Thyroid gland (tissue), 4 donors: ENCODE measurements at regions not wholly inside any gene's neighbourhood (a gene's known extent, or its start where the extent isn't known, plus 50 kb on each side); places are given as distances from the start of the nearest gene placed in this dataset.

Experiments
- DNase-seq, 2 donors: peaks; one replicate each; pipeline ENCODE4 v3.0.0-alpha.2; 2019
- H3K27ac ChIP-seq, 3 donors: fragments of 200-600 bp; sonication (generic); 1 replicate in 2 of 3; 2 replicates in 1 of 3; pipeline ENCODE4 v1.5.1; 2016 to 2019; ENCODE audit warnings: mild to moderate bottlenecking in 1 of 3, moderate library complexity in 1 of 3
- H3K27me3 ChIP-seq: fragments of 200-600 bp; sonication (generic); one replicate; pipeline ENCODE4 v1.5.1; 2019
- H3K36me3 ChIP-seq, 2 donors: fragments of 200-600 bp; sonication (generic); one replicate each; pipeline ENCODE4 v1.5.1; 2016 to 2019
- H3K4me1 ChIP-seq, 2 donors: fragments of 200-600 bp; sonication (generic); one replicate each; pipeline ENCODE4 v1.5.1; 2017 to 2019
- H3K4me3 ChIP-seq, 3 donors: fragments of 200-600 bp; sonication (generic); replicated peaks in 1 of 3; 1 replicate in 2 of 3; 2 replicates in 1 of 3; pipeline ENCODE4 v1.5.1; 2016; ENCODE audit warnings: mild to moderate bottlenecking in 1 of 3
- H3K9me3 ChIP-seq: fragments of 200-600 bp; sonication (generic); one replicate; pipeline ENCODE4 v1.5.1; 2017
- POLR2A ChIP-seq, 2 donors: fragments of 450-650 bp; IDR thresholded peaks; one replicate each; pipeline ENCODE4 v1.6.1; 2017; ENCODE audit warnings: antibody characterized with exemption in 2 of 2, mild to moderate bottlenecking in 2 of 2, moderate library complexity in 1 of 2
- WGBS, 2 donors: methylation state at CpG; one replicate each; pipeline ENCODE4 v1.1.5; 2017; 5-methylcytosine and 5-hydroxymethylcytosine counted together
- intact Hi-C: fragments of 100-400 bp; cut with DNase I; formaldehyde crosslinking; loops from one replicate; pipeline ENCODE4 v1.15.1; 2023
- TF ChIP-seq, protein P1 (sequence below), 6 experiments: fragments of 200-600 bp in 3 of 6; fragments of 450-650 bp in 3 of 6; sonication (generic) in 3 of 6; IDR thresholded peaks; one replicate each; pipeline ENCODE4 v1.5.1; 2016 to 2019; ENCODE audit warnings: antibody characterized with exemption in 6 of 6, mild to moderate bottlenecking in 2 of 6, inconsistent platforms in 1 of 6, moderate library complexity in 1 of 6

DNA sequence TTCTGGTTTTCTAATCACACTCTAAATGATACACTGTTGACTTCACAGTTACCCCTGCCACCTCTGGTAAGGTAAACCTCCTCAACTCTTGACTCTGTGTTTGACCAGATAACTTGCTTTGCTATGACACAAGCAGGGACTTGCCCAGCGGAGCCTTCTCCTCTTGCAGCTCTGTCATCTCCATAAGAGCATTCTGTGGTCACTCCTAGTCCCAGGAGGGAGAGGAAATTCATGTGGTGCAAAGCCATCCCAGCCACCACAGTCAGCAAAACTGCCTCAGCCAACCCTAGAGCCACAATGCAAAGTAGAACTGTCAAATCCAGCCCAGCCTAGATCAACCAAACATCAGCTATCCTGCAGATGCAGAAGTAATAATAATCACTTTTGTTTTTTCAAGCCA, 144.7 kb upstream of the GADL1 start:
- Histone ChIP-seq H3K27me3 (no peaks in the 10 kb centered on the region), H3K36me3 (no peaks in the 10 kb centered on the region), H3K4me3 (no peak overlapping the region), H3K27ac (no peak overlapping the region), H3K9me3 (no peaks in the 10 kb centered on the region), H3K4me1 (no peaks in the 10 kb centered on the region)
- WGBS, 2 donors = 81 to 100% methylated on average over 1 of the region's 1 CpG
- intact Hi-C loops = no loop called here
- TF ChIP-seq, protein P1, sequence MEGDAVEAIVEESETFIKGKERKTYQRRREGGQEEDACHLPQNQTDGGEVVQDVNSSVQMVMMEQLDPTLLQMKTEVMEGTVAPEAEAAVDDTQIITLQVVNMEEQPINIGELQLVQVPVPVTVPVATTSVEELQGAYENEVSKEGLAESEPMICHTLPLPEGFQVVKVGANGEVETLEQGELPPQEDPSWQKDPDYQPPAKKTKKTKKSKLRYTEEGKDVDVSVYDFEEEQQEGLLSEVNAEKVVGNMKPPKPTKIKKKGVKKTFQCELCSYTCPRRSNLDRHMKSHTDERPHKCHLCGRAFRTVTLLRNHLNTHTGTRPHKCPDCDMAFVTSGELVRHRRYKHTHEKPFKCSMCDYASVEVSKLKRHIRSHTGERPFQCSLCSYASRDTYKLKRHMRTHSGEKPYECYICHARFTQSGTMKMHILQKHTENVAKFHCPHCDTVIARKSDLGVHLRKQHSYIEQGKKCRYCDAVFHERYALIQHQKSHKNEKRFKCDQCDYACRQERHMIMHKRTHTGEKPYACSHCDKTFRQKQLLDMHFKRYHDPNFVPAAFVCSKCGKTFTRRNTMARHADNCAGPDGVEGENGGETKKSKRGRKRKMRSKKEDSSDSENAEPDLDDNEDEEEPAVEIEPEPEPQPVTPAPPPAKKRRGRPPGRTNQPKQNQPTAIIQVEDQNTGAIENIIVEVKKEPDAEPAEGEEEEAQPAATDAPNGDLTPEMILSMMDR (IDR thresholded peaks at IDR 0.05) = no peak
- no peak for TF ChIP-seq POLR2A (IDR thresholded peaks at IDR 0.05)
- no peak for DNase-seq

DNA sequence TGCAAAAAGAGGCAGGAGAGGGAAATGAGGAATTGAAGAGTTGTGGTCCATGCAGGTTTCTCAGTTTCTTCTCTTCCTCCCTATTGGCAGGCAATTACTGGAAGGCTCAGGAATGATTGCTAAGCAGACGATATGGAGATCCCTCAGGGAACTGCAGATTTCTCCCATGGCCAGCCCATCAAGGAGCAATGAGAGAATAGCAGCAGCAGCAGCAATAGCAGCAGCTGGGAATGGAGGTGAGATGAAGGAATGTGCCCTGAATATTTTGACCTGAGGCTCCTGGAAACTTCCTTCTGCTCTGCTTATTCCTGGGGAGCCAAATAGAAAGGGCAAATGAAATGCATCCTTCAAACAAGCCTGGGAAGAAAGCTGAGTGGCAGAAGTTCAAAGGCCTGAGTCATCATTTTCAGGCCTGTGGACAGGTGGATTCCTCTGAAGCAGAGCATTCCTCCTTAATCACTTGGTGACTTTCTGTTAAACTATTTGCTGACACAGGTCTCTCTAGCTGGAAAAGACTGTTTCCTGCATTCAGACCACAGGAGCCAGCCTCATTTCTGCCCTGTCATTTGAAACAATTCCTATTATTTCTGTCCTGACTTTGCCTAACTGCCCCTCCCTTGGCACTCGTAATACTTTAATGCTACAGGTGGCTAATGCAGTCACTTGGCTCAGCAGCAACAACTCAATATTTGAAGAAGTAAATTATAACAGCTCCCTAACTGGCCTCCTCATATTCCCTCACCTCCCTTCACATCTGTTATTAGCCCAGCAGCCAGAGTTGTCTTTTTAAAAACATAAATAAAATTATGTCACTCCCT, 146.9 kb upstream of the GADL1 start:
- WGBS, 2 donors = 55 to 57% methylated on average over 2 of the region's 2 CpGs
- peak; percentile 22 to 30 for DNase-seq
- Histone ChIP-seq H3K27ac (no peak overlapping the region), H3K4me3 (no peak overlapping the region), H3K4me1 (no peaks in the 10 kb centered on the region), H3K9me3 (no peaks in the 10 kb centered on the region), H3K27me3 (no peaks in the 10 kb centered on the region), H3K36me3 (no peaks in the 10 kb centered on the region)
- intact Hi-C loops = no loop called here
- TF ChIP-seq POLR2A (IDR thresholded peaks at IDR 0.05) = no peak
- TF ChIP-seq, protein P1 (IDR thresholded peaks at IDR 0.05) = no peak

DNA sequence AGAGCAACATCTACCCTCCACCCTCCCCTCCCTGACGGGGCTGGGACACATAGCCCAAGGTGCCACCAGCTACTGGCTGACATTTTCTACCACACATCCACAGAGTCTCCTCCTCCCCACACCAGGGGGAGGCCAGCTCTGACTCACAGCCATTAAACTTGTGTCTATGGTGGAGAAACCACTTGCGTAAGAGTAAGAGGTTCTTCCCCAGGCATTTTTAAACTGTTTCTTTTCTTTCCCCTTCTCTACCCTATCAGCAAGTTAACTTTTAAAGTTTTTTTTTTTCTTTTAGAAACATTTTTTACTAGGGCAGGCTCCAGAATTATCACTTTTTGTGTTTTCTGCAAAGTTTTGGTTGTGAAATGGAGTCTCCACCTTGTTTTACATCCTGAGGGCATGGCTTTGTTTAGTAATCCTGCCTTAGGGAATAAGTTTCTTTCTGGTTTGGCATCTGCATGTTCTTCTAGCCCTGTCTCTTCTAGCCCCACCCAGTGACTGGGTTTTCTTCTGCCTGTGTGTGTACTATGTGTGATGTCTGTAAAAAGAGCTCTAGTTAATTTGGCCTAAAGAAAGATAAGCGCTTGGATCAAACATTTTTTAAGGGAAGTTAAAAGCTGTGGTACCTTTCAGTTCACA, 148.8 kb upstream of the GADL1 start:
- Histone ChIP-seq H3K4me1 (no peaks in the 10 kb centered on the region), H3K9me3 (no peaks in the 10 kb centered on the region), H3K27ac (no peak overlapping the region), H3K36me3 (no peaks in the 10 kb centered on the region), H3K27me3 (no peaks in the 10 kb centered on the region), H3K4me3 (no peak overlapping the region)
- WGBS, 2 donors = 97 to 98% methylated on average over 3 of the region's 3 CpGs
- TF ChIP-seq, protein P1 (IDR thresholded peaks at IDR 0.05) = no peak
- TF ChIP-seq POLR2A (IDR thresholded peaks at IDR 0.05) = no peak
- DNase-seq = no peak
- intact Hi-C loops = no loop called here

DNA sequence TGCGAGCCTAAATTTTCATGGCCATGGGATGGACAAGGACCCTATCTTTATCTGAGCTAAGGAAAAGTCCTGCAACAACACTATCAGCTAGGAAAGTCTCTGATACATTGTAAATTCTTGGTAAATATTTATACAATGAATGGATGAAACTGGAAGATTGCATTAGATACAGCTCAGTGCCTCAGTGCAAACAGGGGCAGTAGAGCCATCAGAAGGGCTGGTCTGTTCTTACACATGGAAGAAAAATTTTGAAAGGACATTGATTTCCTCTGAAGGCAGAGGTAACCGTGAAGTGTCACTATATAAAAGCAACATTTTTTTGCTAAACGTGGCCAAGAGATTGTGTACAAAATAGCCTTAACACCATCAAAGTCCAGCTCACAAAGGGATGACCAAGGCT, 153.2 kb upstream of the GADL1 start:
- Histone ChIP-seq H3K27me3 (no peaks in the 10 kb centered on the region), H3K4me3 (no peak overlapping the region), H3K27ac (no peak overlapping the region), H3K9me3 (no peaks in the 10 kb centered on the region), H3K36me3 (no peaks in the 10 kb centered on the region), H3K4me1 (no peaks in the 10 kb centered on the region)
- 71 to 73% methylated on average over 3 of the region's 3 CpGs for WGBS, 2 donors
- intact Hi-C loops = no loop called here
- TF ChIP-seq, protein P1 (IDR thresholded peaks at IDR 0.05) = no peak
- no peak for TF ChIP-seq POLR2A (IDR thresholded peaks at IDR 0.05)
- no peak for DNase-seq

DNA sequence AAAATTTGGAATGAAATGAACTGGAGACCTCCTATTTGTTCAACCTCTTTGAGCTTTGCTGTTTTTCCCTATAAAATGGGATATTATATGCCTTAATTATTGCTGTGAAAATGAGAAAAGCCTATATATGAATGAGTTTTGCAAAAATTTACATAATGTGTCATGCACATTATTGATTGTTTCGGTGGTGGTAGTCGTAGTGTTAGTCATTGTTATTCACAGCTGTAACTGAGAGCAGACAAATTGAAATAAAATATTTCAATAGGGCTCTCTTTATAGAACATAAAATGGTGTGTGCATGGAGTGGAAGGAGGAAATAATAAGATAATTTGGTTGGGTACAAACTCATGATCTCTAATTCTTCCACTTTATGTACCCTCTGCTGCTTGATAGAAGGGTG, 153.7 kb upstream of the GADL1 start:
- Histone ChIP-seq H3K4me3 (no peak overlapping the region), H3K36me3 (no peaks in the 10 kb centered on the region), H3K4me1 (no peaks in the 10 kb centered on the region), H3K27me3 (no peaks in the 10 kb centered on the region), H3K9me3 (no peaks in the 10 kb centered on the region), H3K27ac (no peak overlapping the region)
- TF ChIP-seq, protein P1 (IDR thresholded peaks at IDR 0.05) = no peak
- no peak for TF ChIP-seq POLR2A (IDR thresholded peaks at IDR 0.05)
- 94 to 96% methylated on average over 2 of the region's 2 CpGs for whole genome bisulfite sequencing, 2 donors
- intact Hi-C loops = no loop called here
- DNase-seq = no peak
